ENCODE measurements at regions not wholly inside any gene's neighbourhood (a gene's known extent, or its start where the extent isn't known, plus 50 kb on each side); places are given as distances from the start of the nearest gene placed in this dataset.

GRCh38 chr5:93048858-93049257, 532.2 kb downstream of the NR2F1-AS1 start:
- no peak for DNase-seq

- DNase-seq, result no peak
Observed at GRCh38 chr5:93044859-93045666, 536.0 kb downstream of the NR2F1-AS1 start.

GRCh38 chr5:93039888-93040287, 541.1 kb downstream of the NR2F1-AS1 start:
- DNase-seq, result no peak

DNA sequence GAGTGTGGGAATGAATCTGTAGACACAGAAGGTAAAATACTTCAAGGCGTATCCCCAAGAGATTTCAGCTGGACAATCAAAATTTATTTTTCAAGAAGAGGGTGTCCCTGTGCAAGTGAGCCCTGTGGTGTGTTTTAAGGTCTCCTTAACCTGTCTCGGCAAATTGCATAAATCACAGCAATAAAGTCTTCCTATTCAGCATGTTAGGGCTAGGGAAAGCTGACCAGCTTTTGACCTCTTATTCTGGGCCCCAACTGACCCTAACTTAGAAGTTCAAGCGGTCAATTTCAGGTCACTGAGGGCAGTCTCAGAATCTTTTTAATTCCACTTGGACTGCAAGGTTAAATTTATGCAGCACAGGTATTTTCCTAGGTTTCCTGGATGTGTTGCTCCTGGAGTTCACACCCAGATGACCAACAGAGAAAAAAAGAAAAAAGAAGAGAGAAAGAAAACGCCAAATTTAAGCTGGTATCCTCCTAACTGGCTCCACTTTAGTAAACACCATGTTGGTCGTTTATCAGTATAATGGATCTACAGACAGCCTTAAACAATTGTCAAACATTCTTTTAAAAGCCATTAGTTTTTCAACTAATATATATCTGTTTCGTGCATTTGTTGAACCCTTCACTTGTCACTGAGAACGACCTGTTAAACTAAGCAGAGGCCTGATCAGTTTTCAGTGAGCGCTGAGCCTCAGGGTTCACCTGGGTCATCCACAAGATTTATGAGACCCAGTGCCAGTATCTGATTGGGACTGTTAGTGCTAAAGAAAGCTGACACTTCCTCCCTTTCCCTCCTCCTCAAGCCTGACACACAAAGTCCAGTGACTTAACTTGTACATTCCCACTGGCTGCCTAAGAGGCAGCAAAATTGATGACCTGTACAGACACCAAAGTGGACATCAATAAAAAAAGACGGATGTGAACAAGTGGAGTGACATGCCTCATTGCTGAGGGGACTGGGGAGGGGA, 546.1 kb downstream of the NR2F1-AS1 start:
- no peak for DNase-seq

GRCh38 chr5:93022796-93023447, 558.1 kb downstream of the NR2F1-AS1 start:
- DNase-seq, result no peak

GRCh38 chr5:93022211-93022610, 558.8 kb downstream of the NR2F1-AS1 start:
- DNase-seq, result no peak

DNA sequence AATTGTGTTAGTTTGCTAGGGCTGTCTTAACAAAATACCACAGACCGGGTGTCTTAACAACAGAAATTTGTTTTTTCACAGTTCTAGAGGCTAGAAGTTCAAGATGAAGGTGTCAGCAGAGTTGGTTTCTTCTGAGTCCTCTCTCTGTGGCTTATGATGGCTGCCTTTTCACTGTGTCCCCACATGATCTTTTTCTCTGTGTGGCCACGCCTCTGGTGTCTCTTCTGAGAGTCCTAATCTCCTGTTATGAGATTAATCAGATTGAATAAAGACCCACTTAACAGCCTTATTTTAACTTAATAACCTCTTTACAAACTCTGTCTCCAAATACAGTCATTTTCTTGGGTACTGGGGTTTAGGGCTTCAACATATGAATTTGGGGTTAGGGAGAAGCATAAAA, 561.1 kb downstream of the NR2F1-AS1 start:
- DNase-seq, result no peak

DNA sequence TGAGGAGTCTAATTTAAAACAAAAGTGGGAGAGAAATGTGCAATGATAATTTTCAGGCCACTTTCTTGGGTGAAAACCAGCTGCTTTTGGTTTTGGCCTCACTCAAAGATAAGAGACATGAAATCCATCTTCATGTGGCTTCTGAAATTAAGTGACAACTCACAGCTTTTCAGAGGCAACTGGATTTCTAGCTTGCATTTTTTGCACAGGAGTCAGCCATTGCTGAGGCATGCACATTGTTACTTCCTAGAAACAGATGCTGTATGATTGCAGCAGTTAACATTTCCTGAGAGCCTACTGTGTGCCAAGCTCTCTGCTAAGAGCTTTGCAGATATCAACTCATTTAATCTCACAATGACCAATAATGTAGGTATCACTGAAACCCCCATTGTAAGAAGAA, 562.6 kb downstream of the NR2F1-AS1 start:
- no peak for DNase-seq

DNA sequence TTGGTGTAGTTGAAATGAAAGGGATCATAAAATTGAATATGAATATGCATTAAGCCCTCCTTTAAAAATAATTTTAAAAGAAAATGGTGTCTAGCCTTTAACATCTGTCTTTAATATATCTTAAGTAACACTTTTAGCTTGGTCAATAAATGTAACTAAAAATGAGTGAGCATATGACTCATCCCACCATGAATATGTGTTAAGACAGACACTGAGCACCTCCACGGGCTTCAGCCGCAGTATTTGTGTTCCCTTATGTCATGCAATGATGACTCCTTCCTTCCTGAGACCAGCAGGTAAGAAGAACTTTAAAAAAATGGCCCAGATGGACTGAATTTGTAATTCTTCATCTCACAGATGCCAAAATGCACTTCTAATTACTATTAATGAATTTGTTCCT, 563.2 kb downstream of the NR2F1-AS1 start:
- DNase-seq, result no peak

DNA sequence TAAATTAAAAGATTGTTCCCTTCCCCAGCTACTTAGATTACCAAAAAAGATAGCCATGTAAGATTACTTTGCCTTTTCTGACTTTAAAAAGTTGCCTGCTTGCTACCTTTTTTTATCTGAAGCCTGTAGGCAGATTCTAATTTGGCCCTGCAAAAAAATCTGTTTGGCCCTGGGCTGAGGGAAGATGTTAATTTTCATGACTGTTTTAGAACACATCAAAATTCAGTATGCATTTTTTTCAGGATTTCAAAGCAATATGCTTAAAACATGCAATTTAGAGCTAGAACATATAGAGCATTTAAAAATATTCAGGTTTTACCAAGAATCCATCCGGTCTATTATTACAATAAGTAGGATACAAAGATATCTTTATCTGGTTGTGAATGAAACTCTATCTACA, 563.6 kb downstream of the NR2F1-AS1 start:
- no peak for DNase-seq

- DNase-seq, result no peak
Observed at GRCh38 chr5:93010616-93011015, 570.4 kb downstream of the NR2F1-AS1 start.

DNA sequence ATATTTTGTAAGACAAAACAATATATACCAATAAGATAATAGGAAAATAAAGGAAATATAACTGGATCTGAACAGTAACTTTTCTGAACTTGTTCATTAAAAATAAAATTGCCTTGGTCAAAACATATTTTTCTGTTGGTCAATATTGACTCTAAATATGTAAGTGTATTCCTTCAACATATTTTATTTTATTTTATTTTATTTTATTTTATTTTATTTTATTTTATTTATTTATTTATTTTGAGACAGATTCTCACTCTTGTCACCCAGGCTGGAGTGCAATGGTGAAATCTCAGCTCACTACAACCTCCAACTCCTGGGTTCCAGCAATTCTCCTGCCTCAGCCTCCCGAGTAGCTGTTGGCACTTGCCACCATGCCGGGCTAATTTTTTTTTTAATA, 571.0 kb downstream of the NR2F1-AS1 start:
- no peak for DNase-seq

GRCh38 chr5:93008502-93009207, 572.4 kb downstream of the NR2F1-AS1 start:
- no peak for DNase-seq

DNA sequence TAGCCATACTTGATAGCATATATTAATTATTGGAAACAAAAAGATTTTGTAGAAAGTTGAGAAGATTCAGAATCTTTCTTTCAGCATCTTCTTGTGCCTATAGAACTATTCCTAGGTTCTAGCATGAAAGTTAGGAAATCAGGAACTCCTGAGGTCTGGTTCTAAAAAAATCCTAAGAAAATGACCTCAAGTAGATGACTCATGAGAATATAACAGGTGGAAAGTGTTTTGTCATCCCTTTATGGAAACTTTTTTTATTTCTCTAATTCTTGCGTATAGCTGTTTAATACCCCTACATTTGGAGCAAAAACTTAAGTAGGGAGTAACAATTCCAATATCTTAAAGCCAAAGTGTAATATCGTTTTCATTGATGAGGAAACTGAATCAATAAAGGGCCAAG, 574.1 kb downstream of the NR2F1-AS1 start:
- no peak for DNase-seq

DNA sequence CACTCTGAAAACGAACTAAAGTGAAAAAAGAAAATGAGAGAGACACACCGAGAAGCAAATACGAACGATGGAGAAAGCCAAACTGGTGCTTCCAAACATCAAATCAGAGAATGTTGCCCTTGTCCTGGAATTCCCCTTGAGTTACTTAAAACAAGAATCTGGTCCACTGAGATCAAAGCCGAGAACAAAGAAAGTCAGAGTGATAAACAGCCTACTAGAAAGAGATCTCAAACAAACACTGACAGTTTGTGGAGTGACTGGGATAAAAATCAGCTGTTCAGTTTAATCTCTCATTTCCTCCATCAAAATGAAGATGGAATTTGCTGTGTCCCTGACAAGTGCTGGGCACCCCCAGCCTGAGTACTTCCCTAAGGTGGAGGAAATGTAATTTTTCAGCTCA, 582.6 kb downstream of the NR2F1-AS1 start:
- DNase-seq, result no peak

- no peak for DNase-seq
Observed at GRCh38 chr5:92994392-92994791, 586.6 kb downstream of the NR2F1-AS1 start.

DNA sequence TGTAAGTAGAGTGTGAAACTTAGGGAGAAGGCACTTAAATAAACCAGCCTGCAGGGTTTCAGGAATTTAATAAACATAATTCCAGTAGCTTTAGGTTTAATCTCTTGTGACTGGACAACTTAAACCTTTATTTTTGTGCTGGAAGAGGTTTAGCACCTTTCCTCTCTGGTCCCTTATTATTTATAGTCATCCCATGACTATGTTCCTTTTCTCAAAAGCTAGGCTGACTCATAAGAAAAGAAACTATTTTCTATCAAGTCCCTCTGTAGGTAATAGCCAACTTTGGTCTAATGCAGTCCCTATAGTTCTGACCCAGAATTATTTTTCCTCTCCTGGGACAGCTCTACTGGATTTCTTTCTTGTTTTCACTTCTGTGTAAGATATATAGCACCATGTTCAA, 588.9 kb downstream of the NR2F1-AS1 start:
- no peak for DNase-seq

- no peak for DNase-seq
Observed at GRCh38 chr5:92991581-92992067, 589.4 kb downstream of the NR2F1-AS1 start.

GRCh38 chr5:92990771-92991170, 590.2 kb downstream of the NR2F1-AS1 start:
- DNase-seq, result no peak

GRCh38 chr5:92981001-92981400, 600.0 kb downstream of the NR2F1-AS1 start:
- no peak for DNase-seq

GRCh38 chr5:92980491-92980890, 600.5 kb downstream of the NR2F1-AS1 start:
- no peak for DNase-seq

- DNase-seq, result no peak
Observed at GRCh38 chr5:92979716-92980115, 601.3 kb downstream of the NR2F1-AS1 start.
